HG02884 (cell line): ENCODE measurements at regions not wholly inside any gene's neighbourhood (a gene's known extent, or its start where the extent isn't known, plus 50 kb on each side); places are given as distances from the start of the nearest gene placed in this dataset.
A peak's percentile ranks its signal among the peaks of the same experiment; 100 is the strongest.

Experiments used
- ATAC-seq: cut with Tn5 transposase; IDR thresholded peaks from one replicate; pipeline ENCODE4 v1.9.1; 2021; ENCODE audit warnings: mild to moderate bottlenecking, moderate library complexity; ENCODE audit not compliant: unreplicated experiment

DNA sequence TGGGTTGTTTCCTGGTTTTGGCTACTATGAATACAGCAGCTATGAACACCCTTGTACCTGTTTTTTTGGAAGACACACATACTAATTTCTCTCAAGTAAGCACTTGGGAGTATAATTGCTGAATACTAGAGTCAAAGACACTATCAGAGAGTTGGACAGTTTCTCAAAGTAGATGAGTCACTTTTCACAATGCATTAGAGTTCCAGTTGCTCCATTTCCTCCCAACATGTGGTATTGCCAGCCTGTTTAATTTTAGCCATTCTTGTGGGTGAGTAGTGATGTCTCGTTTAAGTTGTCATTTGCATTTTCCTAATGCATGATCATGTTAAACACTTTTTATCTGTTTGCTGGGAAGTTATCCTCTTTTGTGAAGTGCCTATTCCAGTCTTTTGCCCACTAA lies 81.6 kb upstream of the GDNF start:
- no peak for ATAC-seq

DNA sequence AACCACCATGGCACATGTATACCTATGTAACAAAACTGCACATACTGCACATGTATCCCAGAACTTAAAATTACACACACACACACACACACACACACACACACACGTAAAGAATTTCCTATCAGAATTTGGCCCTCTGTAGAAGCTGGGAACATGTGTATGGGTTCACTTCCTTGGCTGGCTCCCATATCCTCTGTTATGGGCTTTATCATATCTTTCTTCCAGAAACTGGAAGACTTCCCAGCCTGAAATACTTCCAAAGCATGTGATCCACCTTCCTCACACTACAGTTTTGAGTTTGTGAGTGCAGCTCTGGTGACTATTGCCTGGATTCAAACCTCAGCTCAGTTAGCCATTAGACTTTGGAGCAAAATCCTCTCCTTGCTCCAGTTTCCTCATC lies 78.6 kb upstream of the GDNF start:
- no peak for ATAC-seq

DNA sequence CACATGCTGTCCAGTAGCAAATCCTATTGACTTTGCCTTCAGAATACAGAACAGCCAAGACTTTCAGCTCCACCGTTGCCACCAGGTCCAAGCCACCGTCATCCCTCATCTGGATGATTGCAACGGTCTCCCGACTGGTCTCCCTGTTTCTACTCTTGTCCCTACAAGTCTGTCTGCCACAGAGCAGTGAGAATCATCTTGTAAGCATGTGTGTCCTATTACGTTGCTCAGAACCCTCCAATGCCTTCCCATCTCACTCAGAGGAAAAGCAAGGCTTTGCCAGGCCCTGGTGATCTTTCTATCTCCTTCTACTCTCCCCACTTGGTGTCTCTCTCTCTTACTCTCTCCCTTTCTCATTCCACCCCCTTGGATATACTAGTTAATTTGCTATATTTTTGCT lies 76.7 kb upstream of the GDNF start:
- no peak for ATAC-seq

DNA sequence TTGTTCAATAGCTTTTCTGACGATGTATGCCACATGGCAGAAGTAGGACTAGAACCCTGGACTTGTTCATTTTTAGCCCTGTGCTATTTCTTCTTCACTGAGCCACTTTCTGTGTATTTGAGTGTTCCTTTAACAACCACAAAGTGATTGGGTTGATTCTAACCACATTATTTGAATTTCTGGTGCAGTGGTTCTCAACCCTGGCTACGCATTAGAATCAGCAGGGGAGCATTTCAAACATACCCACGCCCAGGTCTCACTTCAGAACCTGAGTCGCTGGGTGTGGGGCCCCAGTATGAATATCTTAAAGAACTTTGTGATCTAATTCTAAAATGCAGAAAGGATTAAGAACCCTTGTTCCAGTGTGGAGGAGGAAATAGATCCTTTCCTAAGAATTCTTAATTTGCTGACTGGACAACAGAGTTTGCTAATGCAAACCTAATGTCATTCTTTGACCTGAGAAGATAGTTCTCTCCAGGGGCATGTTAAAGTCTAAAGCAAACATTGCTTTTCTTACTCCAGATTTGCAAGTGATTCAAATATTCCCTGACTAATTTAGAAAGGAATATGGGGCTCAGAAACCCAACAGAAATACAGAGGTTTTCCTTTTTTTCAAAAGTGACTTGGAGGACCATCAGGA lies 75.4 kb upstream of the GDNF start:
- peak; percentile 82 for ATAC-seq

DNA sequence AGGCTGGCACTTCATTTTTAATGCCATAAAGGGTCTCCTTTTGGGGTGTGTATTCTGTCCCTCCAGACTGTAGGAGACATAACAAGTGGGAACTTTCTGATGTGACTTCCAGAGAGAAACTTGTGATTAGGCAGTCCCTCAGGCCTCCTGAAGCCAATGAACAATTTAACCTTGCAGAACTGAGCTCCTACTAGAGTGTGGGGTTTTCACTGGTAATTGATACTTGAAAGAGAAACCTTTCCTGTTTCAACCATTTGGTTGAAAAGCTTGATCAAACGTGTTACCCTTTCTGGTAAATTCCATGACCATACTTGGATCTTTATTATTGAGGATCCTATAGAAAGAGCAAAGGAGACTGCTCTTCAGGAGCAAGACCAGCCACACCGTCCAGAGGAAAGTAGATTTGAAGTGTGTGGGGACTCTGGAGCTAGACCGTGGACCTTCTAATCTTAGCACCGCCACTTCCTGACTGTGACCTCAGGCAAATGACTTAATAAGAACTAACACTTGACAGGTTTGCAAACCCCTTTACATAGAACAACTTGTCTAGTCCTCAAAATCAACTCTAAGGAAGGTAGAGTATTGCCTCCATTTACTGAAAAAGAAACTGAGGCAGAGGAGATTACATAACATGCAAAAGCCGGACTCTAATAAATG lies 69.9 kb upstream of the GDNF start:
- peak; percentile 70 for ATAC-seq

DNA sequence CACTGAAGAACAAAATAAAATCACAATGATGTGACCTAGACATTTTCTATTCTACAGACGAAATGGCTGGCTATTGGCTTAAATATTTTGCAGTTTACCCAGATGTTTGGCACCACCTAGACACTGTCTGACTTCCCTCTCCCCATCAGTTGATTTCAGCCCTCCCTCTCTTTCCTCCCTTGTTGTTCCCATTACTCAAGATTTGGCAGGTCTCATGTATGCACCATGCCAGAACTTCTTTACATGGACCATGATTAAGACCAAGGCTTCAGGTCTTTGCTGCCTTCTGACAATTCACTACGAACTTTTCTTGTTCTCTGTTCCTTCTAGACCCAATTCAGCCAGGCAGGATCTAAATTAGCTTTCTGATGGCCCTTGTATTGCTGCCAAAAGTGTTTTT lies 66.6 kb upstream of the GDNF start:
- no peak for ATAC-seq

DNA sequence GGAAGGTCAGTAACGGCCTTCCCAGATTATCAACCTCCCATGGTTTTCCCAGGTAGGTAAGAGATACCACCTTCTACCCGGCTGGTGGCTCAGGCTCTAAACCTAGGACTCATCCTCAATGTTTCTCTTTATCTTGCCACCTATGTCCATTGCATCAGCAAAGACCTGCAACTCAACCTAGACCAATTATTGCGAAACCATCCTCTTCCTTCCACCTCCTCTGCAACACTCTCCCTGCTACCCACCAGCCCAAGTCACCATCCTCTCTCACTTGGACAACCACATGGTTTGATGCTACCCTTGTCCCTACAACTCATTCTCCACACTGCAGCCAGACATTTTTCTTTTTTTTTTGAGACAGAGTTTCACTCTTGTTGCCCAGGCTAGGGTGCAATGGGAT lies 65.4 kb upstream of the GDNF start:
- no peak for ATAC-seq

DNA sequence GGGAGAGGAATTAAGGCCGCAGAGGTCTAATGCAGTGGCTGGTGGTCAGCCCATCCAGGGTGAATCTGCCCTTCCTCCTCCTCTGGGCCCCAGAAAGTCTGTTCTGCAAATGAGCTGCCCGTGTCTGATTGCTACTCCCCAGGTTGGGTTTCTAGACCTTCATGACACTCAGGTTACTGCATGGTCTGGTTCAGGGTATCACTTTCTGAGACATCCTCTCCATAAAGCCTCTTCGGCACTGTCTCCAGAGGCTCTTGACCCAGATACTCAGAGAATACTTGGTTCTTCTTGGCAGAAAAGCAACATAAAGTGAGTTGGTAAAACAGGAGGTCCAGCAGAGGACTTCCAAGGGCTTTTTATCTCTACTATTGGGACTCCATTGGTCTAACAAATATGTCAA lies 62.5 kb upstream of the GDNF start:
- no peak for ATAC-seq

DNA sequence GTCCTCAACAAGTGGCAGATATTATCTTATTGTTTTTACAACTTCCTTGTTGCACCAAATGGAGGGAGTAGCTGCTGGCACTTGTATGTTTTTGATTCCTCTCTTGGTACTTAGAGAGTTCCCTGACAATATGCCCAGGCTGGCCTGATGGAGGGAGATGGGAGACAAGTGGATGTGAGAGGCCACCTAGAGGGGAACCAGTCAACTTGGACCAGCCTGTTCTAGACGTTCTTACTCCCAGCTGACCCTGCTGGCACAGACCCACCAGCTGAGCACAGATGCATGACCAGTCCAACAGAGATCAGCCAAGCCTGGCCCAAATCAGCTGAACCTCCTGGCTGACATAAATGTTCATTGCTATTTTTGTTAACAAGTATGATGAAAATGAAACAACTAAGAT lies 60.9 kb upstream of the GDNF start:
- ATAC-seq = no peak

DNA sequence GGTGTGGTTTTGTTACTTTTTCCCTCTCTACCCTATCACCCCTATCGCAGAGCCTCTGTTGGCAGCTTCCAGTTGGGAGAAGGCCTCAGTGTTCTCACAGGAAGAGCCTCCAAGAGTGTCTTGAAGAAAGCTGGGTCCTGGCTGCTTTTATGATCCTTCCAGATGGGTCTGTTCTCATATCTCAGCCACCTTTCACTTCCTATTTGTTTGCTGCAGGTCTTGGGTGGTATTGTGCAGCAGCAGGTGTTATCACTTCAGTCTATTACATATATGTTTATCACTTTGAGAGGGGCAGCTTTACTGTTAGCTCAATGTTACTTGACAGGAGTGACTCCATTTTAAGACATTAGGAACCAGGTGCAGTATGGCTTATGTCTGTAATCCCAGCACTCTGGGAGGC lies 59.2 kb upstream of the GDNF start:
- ATAC-seq = no peak

DNA sequence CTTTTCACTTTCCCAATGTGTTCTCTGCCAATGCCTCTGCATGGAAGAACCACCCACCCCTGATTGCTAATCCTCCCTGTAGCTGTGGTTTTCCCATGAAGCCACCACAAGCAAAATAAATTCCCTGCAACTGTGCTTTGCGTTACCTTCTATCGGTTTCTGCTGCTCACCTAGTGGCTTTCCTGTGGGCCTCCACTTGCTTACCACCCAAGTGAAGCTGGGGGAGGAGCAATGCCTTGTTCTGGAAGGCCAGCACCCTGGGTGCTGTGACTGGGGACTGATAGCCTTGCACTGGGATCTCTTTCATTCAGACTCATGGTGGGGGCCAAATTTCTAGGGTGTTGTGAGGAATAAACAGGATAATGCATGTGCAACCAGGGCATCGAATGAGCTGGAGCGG lies 56.3 kb upstream of the GDNF start:
- ATAC-seq = no peak

DNA sequence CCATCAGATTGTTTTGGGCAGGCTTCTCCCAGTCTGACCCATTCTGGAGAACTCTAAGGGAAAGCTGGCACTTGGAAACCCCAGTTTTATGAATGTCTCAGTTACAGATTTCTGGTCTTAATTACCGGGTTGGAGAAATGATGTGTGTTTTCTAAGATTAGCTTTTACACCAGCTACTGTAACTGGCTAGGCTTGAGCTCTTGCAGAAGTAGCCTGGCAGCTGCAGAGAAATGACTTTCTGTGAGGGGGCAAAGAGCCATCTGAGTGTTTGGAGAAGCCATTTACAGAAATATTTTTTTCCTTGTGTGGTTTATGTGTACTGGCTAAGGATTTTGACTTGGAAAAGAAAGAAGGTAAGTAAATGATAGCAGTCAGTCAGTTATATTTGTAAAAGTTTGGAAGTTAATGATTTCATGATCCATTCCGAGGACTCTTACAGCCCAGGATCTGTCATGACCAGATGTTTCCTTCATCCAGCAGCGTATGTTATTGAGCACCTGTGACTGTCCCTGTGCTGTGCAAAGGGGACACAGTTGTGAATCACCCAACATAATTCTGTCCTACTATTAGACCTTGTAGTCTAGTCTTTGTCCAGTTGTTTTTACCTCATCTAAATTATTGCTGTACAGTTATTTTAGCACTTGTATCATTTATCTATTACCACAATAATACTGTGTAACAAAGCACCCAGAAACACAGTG lies 53.7 kb upstream of the GDNF start:
- ATAC-seq = no peak

DNA sequence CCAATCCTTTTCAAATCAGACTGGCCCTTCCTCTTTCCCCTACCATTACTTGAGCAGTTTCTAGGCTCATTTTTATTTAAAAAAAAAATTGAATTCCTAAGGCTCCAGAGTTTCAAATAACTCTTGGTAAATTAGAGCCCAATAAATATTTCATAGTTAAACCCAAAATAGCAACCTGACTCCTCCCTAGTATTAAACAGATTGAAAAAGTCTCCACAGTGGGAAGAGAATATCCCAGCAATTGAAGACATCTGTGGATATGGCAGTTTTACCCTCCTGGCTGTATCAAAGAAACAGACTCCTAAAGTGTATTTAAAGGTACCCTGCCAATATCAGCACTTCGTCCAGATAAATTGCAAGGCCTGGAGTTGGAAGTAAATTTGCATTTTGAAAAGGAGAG lies 52.7 kb upstream of the GDNF start:
- ATAC-seq = no peak

DNA sequence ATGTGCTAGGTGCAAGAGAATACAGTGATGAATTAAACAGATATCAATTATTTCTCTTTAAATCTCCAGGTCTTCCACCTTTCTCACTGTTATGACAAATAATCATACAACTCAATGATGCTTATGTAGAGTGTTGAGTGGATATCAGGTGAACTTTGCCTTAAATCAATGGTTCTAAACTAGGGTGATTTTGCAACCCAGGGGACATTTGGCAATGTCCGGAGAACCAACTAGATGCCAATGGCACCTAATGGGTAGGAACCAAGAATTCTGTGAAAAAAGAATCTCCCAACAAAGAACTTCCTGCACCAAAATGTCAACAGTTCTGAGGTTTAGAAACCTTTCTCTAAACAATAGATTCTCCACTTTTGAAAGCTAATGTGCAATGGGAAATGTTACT lies 52.0 kb upstream of the GDNF start:
- ATAC-seq = no peak

DNA sequence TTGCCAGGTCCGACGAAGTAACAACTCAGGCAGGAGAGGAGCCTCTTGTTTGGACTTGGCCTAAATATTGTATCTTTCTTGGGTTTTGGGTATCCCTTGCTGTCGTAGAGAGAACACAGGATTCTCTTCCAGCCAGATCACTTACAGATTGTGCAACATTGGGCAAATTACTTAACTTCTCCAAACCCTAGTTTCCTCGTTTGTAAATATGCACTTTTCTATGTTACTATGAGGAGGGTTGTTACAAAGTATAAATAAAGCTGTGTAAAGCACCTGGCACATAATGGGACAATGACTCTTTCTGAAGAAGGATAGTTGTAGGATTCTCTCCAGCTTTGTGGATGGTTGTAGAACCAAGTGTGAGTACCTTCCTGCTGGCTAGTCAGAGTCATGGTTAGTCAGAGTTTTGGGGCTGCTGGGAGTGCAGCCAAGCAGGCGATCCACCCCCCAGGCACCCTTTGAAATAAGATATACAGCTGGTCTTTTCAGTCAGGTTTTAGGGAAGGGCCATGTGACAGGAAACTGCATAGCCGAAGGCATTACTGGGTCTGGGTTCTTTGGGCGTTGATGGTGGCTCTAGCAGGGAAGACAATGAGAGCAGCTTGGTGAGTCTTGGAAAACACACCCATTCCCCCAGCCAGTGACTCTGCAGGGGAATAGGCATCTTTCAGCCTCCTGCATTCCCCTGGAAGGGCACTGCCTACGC lies 49.9 kb upstream of the GDNF start:
- ATAC-seq = no peak
